Caco-2 (cell line): ENCODE measurements at regions not wholly inside any gene's neighbourhood (a gene's known extent, or its start where the extent isn't known, plus 50 kb on each side); places are given as distances from the start of the nearest gene placed in this dataset.

Source experiments
- BruUV-seq: library from RNA; stranded (reverse); fragments of 400-500 nt; replicated peaks from 2 replicates; lab custom pipeline; 2021; lab: Mats Ljungman, UMichigan
- CTCF ChIA-PET: fragments of 300-600 bp; sonication (Branson Sonifier 250); formaldehyde crosslinking; loops from one replicate; lab custom pipeline; 2022; ENCODE audit warnings: antibody characterized with exemption; lab: Charles Lee
- POLR2A ChIA-PET: fragments of 300-600 bp; sonication (Branson Sonifier 250); formaldehyde crosslinking; loops from one replicate; lab custom pipeline; 2022; ENCODE audit warnings: antibody characterized with exemption; lab: Charles Lee
- DNase-seq, 2 experiments: peaks; one replicate each; pipeline versions ENCODE4 v3.0.0 to v3.0.0-alpha.2; 2020 to 2022
- H3K27me3 ChIP-seq: replicated peaks from 2 replicates; pipeline ENCODE4 v1.6.0; 2011; ENCODE audit warnings: low read length; ENCODE audit not compliant: control insufficient read depth, insufficient read depth
- H3K36me3 ChIP-seq: 2 replicates; pipeline ENCODE4 v1.5.1; 2011; ENCODE audit warnings: low read length; ENCODE audit not compliant: control insufficient read depth, insufficient read depth
- H3K4me1 ChIP-seq: fragments of 250-450 bp; sonication (Bioruptor Pico); 2 replicates; pipeline ENCODE4 v1.5.1; 2020; ENCODE audit warnings: mild to moderate bottlenecking
- H3K4me3 ChIP-seq: 2 replicates; pipeline ENCODE4 v1.5.1; 2011; ENCODE audit warnings: low read depth, mild to moderate bottlenecking, control low read depth, low read length
- H3K9me3 ChIP-seq: fragments of 250-450 bp; sonication (Bioruptor Pico); 2 replicates; pipeline ENCODE4 v1.5.1; 2020; ENCODE audit warnings: mild to moderate bottlenecking, moderate library complexity
- H3K27ac Mint-ChIP-seq: one replicate; pipeline ENCODE4 v1.8.0; 2022; ENCODE audit warnings: mixed read lengths; ENCODE audit not compliant: unreplicated experiment
- H3K27me3 Mint-ChIP-seq: one replicate; pipeline ENCODE4 v1.8.0; 2022; ENCODE audit warnings: mixed read lengths; ENCODE audit not compliant: insufficient read depth, unreplicated experiment
- H3K36me3 Mint-ChIP-seq: one replicate; pipeline ENCODE4 v1.8.0; 2022; ENCODE audit warnings: mild to moderate bottlenecking, mixed read lengths; ENCODE audit not compliant: insufficient read depth, unreplicated experiment
- H3K4me1 Mint-ChIP-seq: one replicate; pipeline ENCODE4 v1.8.0; 2022; ENCODE audit warnings: low read depth, mixed read lengths; ENCODE audit not compliant: unreplicated experiment
- H3K4me3 Mint-ChIP-seq: one replicate; pipeline ENCODE4 v1.8.0; 2022; ENCODE audit warnings: mild to moderate bottlenecking, moderate library complexity, mixed read lengths; ENCODE audit not compliant: unreplicated experiment
- H3K9me3 Mint-ChIP-seq: one replicate; pipeline ENCODE4 v1.8.0; 2022; ENCODE audit warnings: mixed read lengths; ENCODE audit not compliant: unreplicated experiment
- intact Hi-C: fragments of 100-400 bp; cut with micrococcal nuclease; formaldehyde crosslinking; loops from one replicate; pipeline ENCODE4 v1.10.0; 2022; ENCODE audit not compliant: unreplicated experiment
- TF ChIP-seq, protein P1 (sequence below), 2 experiments: fragments of 200-600 bp in 1 of 2; IDR thresholded peaks; 1 replicate in 1 of 2; 2 replicates in 1 of 2; pipeline versions ENCODE4 v1.5.1 to v1.8.0; 2011 to 2022; ENCODE audit warnings: antibody characterized with exemption in 1 of 2, control low read depth in 1 of 2, inconsistent platforms in 1 of 2, low read depth in 1 of 2, low read length in 1 of 2, mild to moderate bottlenecking in 1 of 2, moderate library complexity in 1 of 2; ENCODE audit not compliant: insufficient read depth in 1 of 2, severe bottlenecking in 1 of 2, unreplicated experiment in 1 of 2

DNA sequence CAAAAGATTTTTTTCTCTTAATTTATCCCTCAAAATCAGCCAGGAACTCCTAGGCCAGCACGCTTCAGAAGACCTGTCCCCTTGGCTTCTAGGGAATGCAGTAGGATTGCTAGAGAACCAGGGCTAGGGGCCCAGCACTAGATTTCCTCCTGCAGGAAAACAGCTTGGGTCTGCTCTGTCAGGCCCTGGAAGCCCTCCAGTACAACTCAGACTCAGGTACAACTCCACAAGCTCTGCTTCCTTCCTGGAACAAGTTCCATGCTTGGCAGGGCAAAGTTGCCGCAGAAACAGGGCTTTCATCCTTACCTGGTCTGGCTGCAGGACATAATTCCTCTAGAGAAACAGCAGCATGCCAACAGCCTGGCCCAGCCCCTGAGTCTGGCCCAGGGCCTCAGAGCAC lies 96.1 kb upstream of the CTNNB1 start:
- Histone ChIP-seq H3K4me3 (no peak overlapping the region), H3K4me1 (peaks cover 29% of the 10 kb centered on the region), H3K27me3 (no peaks in the 10 kb centered on the region), H3K9me3 (no peaks in the 10 kb centered on the region), H3K36me3 (no peaks in the 10 kb centered on the region)
- DNase-seq = no peak
- TF ChIP-seq, protein P1, sequence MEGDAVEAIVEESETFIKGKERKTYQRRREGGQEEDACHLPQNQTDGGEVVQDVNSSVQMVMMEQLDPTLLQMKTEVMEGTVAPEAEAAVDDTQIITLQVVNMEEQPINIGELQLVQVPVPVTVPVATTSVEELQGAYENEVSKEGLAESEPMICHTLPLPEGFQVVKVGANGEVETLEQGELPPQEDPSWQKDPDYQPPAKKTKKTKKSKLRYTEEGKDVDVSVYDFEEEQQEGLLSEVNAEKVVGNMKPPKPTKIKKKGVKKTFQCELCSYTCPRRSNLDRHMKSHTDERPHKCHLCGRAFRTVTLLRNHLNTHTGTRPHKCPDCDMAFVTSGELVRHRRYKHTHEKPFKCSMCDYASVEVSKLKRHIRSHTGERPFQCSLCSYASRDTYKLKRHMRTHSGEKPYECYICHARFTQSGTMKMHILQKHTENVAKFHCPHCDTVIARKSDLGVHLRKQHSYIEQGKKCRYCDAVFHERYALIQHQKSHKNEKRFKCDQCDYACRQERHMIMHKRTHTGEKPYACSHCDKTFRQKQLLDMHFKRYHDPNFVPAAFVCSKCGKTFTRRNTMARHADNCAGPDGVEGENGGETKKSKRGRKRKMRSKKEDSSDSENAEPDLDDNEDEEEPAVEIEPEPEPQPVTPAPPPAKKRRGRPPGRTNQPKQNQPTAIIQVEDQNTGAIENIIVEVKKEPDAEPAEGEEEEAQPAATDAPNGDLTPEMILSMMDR (IDR thresholded peaks at IDR 0.05; ENCODE audit: insufficient read depth in 1 of 2, low read depth in 1 of 2, low read length in 1 of 2, severe bottlenecking in 1 of 2, unreplicated experiment in 1 of 2) = no peak
- Mint-ChIP-seq H3K27ac (no peak overlapping the region), H3K9me3 (no peaks in the 10 kb centered on the region), H3K36me3 (no peaks in the 10 kb centered on the region), H3K27me3 (no peaks in the 10 kb centered on the region), H3K4me1 (no peaks in the 10 kb centered on the region), H3K4me3 (no peak overlapping the region)
- intact Hi-C loops = loop anchor here (5.0 kb wide), 1 partner anchor 64 kb away; no protein-coding TSS in a partner anchor
- ChIA-PET CTCF (no interaction called here), POLR2A (no interaction called here)
- no TSS peak for BruUV-seq

DNA sequence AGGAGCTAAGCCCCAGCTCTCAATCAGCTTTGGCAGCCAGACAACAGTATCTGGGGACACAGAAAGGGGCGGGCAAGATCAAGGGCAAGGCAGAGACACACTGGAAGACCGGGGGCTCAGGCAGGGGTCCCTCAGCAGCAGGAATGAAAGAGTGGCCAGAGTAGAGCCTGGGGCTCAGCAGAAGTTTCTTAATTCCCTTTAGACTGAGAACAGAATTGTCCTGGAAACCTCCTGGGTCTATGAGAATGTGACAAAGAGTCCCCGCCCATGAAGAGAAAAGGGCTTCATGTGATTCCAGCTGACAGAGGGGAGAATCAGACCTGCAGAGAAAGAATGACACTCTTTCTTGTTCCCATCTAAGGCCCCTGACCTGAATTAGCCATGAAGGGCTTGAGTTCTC lies 95.2 kb upstream of the CTNNB1 start:
- TF ChIP-seq, protein P1 (IDR thresholded peaks at IDR 0.05; ENCODE audit: insufficient read depth in 1 of 2, low read depth in 1 of 2, low read length in 1 of 2, severe bottlenecking in 1 of 2, unreplicated experiment in 1 of 2) = no peak
- H3K4me3 Mint-ChIP-seq = no peak overlapping the region
- intact Hi-C loops = loop anchor here (5.0 kb wide), 1 partner anchor 63 kb away; no protein-coding TSS in a partner anchor
- POLR2A ChIA-PET = no interaction called here
- no peaks in the 10 kb centered on the region for H3K36me3 Mint-ChIP-seq
- DNase-seq = no peak
- Histone ChIP-seq H3K27me3 (no peaks in the 10 kb centered on the region), H3K36me3 (no peaks in the 10 kb centered on the region), H3K4me3 (no peak overlapping the region), H3K9me3 (no peaks in the 10 kb centered on the region), H3K4me1 (peaks cover 29% of the 10 kb centered on the region)
- CTCF ChIA-PET = no interaction called here
- H3K27me3 Mint-ChIP-seq = no peaks in the 10 kb centered on the region
- BruUV-seq = no TSS peak
- H3K27ac Mint-ChIP-seq = no peak overlapping the region
- no peaks in the 10 kb centered on the region for H3K9me3 Mint-ChIP-seq
- H3K4me1 Mint-ChIP-seq = no peaks in the 10 kb centered on the region

DNA sequence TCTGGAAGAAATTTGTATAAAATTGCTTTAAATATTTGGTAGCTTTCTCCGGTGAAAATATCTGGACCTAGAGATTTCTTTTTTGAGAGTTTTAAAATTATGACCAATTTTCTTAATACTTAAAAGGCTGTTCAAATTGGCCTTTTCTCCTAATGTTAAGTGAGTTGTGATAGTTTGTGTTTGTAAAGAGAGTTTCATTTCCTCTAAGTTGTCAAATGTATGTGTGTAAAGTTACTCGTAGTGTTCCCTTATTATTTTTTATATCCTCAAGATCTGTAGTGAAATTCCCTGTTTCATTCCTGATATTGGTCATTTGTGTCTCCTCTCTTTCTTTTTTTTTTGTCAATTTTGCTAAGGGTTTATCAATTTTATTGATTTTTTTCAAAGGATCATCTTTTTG lies 92.6 kb upstream of the CTNNB1 start:
- peaks cover 18% of the 10 kb centered on the region for H3K4me1 ChIP-seq

More for the DNA sequence above, 92.6 kb upstream of the CTNNB1 start:
- Histone ChIP-seq H3K27me3 (no peaks in the 10 kb centered on the region), H3K36me3 (no peaks in the 10 kb centered on the region), H3K9me3 (no peaks in the 10 kb centered on the region), H3K4me3 (no peak overlapping the region)
- no peak overlapping the region for H3K4me3 Mint-ChIP-seq
- no TSS peak for BruUV-seq
- H3K9me3 Mint-ChIP-seq = no peaks in the 10 kb centered on the region
- TF ChIP-seq, protein P1 (IDR thresholded peaks at IDR 0.05; ENCODE audit: insufficient read depth in 1 of 2, low read depth in 1 of 2, low read length in 1 of 2, severe bottlenecking in 1 of 2, unreplicated experiment in 1 of 2) = no peak
- H3K4me1 Mint-ChIP-seq = no peaks in the 10 kb centered on the region
- CTCF ChIA-PET = no interaction called here
- intact Hi-C loops = no loop called here
- H3K36me3 Mint-ChIP-seq = no peaks in the 10 kb centered on the region
- H3K27ac Mint-ChIP-seq = no peak overlapping the region
- no peak for DNase-seq
- POLR2A ChIA-PET = no interaction called here
- H3K27me3 Mint-ChIP-seq = no peaks in the 10 kb centered on the region
